ENCODE measurements at regions not wholly inside any gene's neighbourhood (a gene's known extent, or its start where the extent isn't known, plus 50 kb on each side); places are given as distances from the start of the nearest gene placed in this dataset.

GRCh38 chr6:90463359-90463758 lies 123.5 kb downstream of the MAP3K7 start:
- DNase-seq: peak in 2 of 5 donors; percentile 20 to 77

GRCh38 chr6:90462102-90462501 lies 124.8 kb downstream of the MAP3K7 start:
- DNase-seq: no peak

- no peak for DNase-seq
These were observed 125.5 kb downstream of the MAP3K7 start for GRCh38 chr6:90461383-90461782.

- no peak for DNase-seq
These were observed 126.8 kb downstream of the MAP3K7 start for GRCh38 chr6:90460051-90460450.

GRCh38 chr6:90459225-90459758 lies 127.6 kb downstream of the MAP3K7 start:
- no peak for DNase-seq

- DNase-seq: peak; percentile 15 to 90 (median 26)
These were observed 128.3 kb downstream of the MAP3K7 start for GRCh38 chr6:90458353-90459224.

- DNase-seq: no peak
These were observed 129.0 kb downstream of the MAP3K7 start for GRCh38 chr6:90457867-90458259.

- DNase-seq: peak in 1 of 5 donors; percentile 79
These were observed 129.6 kb downstream of the MAP3K7 start for GRCh38 chr6:90456997-90457866.

GRCh38 chr6:90456001-90456400 lies 130.9 kb downstream of the MAP3K7 start:
- no peak for DNase-seq

GRCh38 chr6:90454836-90455427 lies 131.9 kb downstream of the MAP3K7 start:
- no peak for DNase-seq

GRCh38 chr6:90450268-90450953 lies 136.5 kb downstream of the MAP3K7 start:
- DNase-seq: no peak

- DNase-seq: no peak
These were observed 137.6 kb downstream of the MAP3K7 start for GRCh38 chr6:90449311-90449710.

GRCh38 chr6:90448836-90449235 lies 138.0 kb downstream of the MAP3K7 start:
- DNase-seq: no peak

- no peak for DNase-seq
These were observed 140.7 kb downstream of the MAP3K7 start for GRCh38 chr6:90446164-90446563.

GRCh38 chr6:90445533-90446108 lies 141.3 kb downstream of the MAP3K7 start:
- DNase-seq: no peak

- DNase-seq: no peak
These were observed 142.6 kb downstream of the MAP3K7 start for GRCh38 chr6:90444160-90444714.

GRCh38 chr6:90442366-90442765 lies 144.5 kb downstream of the MAP3K7 start:
- no peak for DNase-seq

GRCh38 chr6:90440586-90441283 lies 144.1 kb upstream of the BACH2 start:
- no peak for DNase-seq

GRCh38 chr6:90439586-90439985 lies 142.9 kb upstream of the BACH2 start:
- no peak for DNase-seq

- DNase-seq: no peak
These were observed 139.8 kb upstream of the BACH2 start for GRCh38 chr6:90436403-90436802.

All from T-helper 1 cell (primary cell).